Erythroblast (primary cell): ENCODE measurements at regions not wholly inside any gene's neighbourhood (a gene's known extent, or its start where the extent isn't known, plus 50 kb on each side); places are given as distances from the start of the nearest gene placed in this dataset.

Experiments
- GATA1 ChIP-seq: IDR thresholded peaks from 2 replicates; pipeline ENCODE4 v1.6.1; 2011; ENCODE audit warnings: low read depth, mild to moderate bottlenecking, control low read depth, low read length, moderate library complexity
- POLR2A ChIP-seq: IDR thresholded peaks from 2 replicates; pipeline ENCODE4 v1.6.1; 2011; ENCODE audit warnings: mild to moderate bottlenecking, low read length

- TF ChIP-seq POLR2A: no peak
- TF ChIP-seq GATA1: no peak
Observed at GRCh38 chr2:15816674-15817406, 123.5 kb upstream of the MYCN start.
